Forelimb muscle (tissue), 1 donor: ENCODE measurements at regions not wholly inside any gene's neighbourhood (a gene's known extent, or its start where the extent isn't known, plus 50 kb on each side); places are given as distances from the start of the nearest gene placed in this dataset.
"Not testable (repeated sequence)": the region's sequence is repeated elsewhere in the genome, so short reads cannot be mapped to it uniquely, and the experiment has no call there.

Source experiments
- DNase-seq: peaks from one replicate; pipeline ENCODE4 v3.0.0-alpha.2; 2013; ENCODE audit warnings: low read depth

GRCh38 chr6:102763891-102764290 is 1370.4 kb downstream of the GRIK2 start:
- DNase-seq: no peak

GRCh38 chr6:102761872-102762271 is 1368.4 kb downstream of the GRIK2 start:
- DNase-seq: no peak

- no peak for DNase-seq
Observed at GRCh38 chr6:102759415-102759814, 1365.9 kb downstream of the GRIK2 start.

- DNase-seq: not testable (repeated sequence)
Observed at GRCh38 chr6:102758536-102758935, 1365.0 kb downstream of the GRIK2 start.

- DNase-seq: no peak
Observed at GRCh38 chr6:102749210-102749971, 1355.9 kb downstream of the GRIK2 start.

GRCh38 chr6:102746941-102747340 is 1353.4 kb downstream of the GRIK2 start:
- DNase-seq: no peak

GRCh38 chr6:102742754-102743356 is 1349.3 kb downstream of the GRIK2 start:
- DNase-seq: no peak

- DNase-seq: no peak
Observed at GRCh38 chr6:102742028-102742427, 1348.5 kb downstream of the GRIK2 start.

- no peak for DNase-seq
Observed at GRCh38 chr6:102736941-102737368, 1343.4 kb downstream of the GRIK2 start.

- DNase-seq: no peak
Observed at GRCh38 chr6:102732898-102733297, 1339.4 kb downstream of the GRIK2 start.

GRCh38 chr6:102722086-102722485 is 1328.6 kb downstream of the GRIK2 start:
- DNase-seq: not testable (repeated sequence)

- no peak for DNase-seq
Observed at GRCh38 chr6:102717737-102718456, 1324.4 kb downstream of the GRIK2 start.

- DNase-seq: no peak
Observed at GRCh38 chr6:102717252-102717651, 1323.7 kb downstream of the GRIK2 start.

- no peak for DNase-seq
Observed at GRCh38 chr6:102701019-102701418, 1307.5 kb downstream of the GRIK2 start.

- no peak for DNase-seq
Observed at GRCh38 chr6:102686461-102686860, 1293.0 kb downstream of the GRIK2 start.

- no peak for DNase-seq
Observed at GRCh38 chr6:102680413-102680812, 1286.9 kb downstream of the GRIK2 start.

GRCh38 chr6:102679865-102680264 is 1286.4 kb downstream of the GRIK2 start:
- DNase-seq: no peak

GRCh38 chr6:102677225-102677624 is 1283.7 kb downstream of the GRIK2 start:
- DNase-seq: no peak

- no peak for DNase-seq
Observed at GRCh38 chr6:102670735-102671134, 1277.2 kb downstream of the GRIK2 start.

GRCh38 chr6:102662851-102663250 is 1269.3 kb downstream of the GRIK2 start:
- no peak for DNase-seq

- DNase-seq: no peak
Observed at GRCh38 chr6:102660303-102660702, 1266.8 kb downstream of the GRIK2 start.

- no peak for DNase-seq
Observed at GRCh38 chr6:102655823-102656222, 1262.3 kb downstream of the GRIK2 start.

GRCh38 chr6:102641426-102641825 is 1247.9 kb downstream of the GRIK2 start:
- no peak for DNase-seq
